ENCODE measurements at regions not wholly inside any gene's neighbourhood (a gene's known extent, or its start where the extent isn't known, plus 50 kb on each side); places are given as distances from the start of the nearest gene placed in this dataset.
"Not testable (repeated sequence)": the region's sequence is repeated elsewhere in the genome, so short reads cannot be mapped to it uniquely, and the experiment has no call there.

DNA sequence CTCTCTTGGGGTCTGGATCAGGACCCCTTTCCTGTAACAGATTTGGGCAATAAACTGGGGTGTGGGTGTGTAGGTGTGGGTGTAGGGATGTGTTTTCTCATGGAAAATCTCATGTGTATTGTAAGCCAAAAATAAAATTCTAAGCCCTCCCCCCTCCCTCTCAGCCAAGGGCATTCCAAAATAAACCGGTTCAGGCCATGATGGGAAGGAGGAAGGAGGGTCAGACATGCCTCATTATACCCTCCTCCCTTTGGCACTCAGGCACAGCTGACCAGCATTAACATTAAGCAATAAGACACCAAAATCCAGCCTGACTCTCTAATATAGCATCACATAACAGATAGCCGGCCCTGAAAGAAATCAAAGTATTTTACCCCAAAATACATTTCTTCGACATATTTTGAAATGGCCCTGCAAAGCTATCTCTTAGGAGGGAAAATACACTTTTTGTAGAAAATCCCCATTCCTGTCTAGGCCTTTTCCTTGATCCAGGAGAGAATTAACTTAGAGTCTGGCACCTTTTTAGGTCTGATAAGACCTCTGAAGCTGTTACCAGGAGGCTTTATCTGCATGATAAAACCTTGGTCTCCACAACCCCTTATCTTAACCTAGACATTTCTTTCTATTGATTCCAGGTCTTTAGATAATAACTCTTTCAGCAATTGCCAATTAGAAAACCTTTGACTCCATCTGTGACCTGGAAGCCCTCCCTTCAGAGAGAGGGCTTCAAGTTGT, 128.7 kb upstream of the COL5A2 start:
- no peak for DNase-seq (ENCODE audit: low read depth in 2 of 2)

DNA sequence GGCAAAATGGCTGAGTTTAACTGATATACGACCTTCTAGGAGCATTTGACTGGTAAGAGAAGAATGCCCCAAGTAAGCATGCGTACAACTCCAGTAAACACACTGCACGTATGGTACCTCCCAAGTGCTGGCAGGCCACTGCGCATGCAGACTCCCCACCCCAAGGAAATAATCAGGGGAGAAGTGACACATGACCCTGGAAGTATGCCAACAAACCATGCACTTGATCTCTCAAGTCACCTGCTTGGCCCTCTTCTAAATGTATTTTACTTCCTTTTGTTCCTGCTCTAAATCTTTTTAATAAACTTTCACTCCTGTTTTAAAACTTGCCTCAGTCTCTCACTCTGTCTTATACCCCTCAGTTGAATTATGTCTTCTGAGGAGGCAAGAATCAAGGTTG, 129.8 kb upstream of the COL5A2 start:
- no peak for DNase-seq (ENCODE audit: low read depth in 2 of 2)

DNA sequence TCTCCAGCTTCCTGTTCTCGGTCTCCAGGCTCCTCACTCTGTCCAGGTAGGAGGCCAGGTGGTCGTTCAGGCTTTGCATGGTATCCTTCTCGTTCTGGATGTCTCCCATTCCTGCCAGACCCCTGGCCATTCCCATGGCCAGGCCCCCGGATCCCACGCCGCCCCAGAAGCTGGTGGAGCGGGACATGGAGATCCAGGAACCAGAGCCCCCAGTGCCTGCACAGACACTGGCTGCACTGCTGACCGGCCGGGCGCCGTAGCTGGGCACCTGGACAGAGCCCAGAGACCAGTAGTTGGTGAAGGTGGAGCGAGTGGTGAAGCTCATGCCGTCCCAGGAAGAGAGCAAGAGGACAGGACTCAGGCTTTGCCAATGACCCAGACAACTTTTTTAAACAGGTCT, 129.1 kb upstream of the WDR75 start:
- no peak for DNase-seq (ENCODE audit: low read depth in 2 of 2)

DNA sequence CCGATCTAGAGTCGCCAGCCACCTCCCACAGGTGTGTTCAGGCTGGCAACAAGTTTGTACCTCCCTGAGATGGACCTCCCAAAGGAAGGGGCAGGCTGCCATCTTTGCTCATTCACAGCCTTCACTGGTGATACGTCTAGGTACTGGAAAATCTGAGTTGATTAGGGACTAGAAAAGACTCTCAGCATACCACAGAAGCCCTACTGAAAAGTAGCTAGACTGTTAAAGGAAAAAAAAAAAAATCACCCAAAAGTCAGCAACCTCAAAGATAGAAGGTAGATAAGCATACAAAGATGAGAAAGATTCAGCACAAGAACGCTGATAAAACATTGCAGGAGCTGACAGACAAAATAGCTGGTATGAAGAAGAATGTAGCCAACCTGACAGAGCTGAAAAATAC, 128.6 kb upstream of the WDR75 start:
- DNase-seq (ENCODE audit: low read depth in 2 of 2): no peak

DNA sequence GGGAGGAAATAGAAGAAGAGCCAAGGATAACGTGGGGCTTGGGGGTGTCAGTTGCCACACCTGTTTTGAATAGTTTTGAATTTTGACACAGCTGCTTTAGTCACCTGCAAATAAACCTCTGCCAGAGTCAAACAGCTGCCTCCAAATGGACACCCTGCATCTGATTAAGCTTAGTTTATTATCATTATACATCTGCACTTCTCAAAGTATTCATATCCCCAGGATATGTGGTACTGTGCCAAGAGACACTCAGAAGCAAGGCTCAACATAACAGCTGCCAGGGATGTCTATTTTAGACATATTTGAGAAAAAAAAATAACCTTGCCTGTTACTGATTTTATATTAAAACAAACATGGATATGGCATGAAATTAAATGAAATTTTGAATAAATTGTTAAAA, 122.5 kb upstream of the WDR75 start:
- DNase-seq (ENCODE audit: low read depth in 2 of 2): no peak

DNA sequence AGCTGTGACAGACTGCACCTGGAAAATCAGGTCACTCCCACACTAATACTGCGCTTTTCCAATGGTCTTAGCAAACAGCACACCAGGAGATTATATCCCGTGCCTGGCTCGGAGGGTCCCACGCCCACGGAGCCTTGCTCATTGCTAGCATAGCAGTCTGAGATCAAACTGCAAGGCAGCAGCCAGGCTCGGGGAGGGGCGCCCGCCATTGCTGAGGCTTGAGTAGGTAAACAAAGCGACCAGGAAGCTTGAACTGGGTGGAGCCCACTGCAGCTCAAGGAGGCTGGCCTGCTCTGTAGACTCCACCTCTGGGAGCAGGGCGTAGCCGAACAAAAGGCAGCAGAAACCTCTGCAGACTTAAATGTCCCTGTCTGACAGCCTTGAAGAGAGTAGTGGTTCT, 121.8 kb upstream of the WDR75 start:
- DNase-seq (ENCODE audit: low read depth in 2 of 2): not testable (repeated sequence)

DNA sequence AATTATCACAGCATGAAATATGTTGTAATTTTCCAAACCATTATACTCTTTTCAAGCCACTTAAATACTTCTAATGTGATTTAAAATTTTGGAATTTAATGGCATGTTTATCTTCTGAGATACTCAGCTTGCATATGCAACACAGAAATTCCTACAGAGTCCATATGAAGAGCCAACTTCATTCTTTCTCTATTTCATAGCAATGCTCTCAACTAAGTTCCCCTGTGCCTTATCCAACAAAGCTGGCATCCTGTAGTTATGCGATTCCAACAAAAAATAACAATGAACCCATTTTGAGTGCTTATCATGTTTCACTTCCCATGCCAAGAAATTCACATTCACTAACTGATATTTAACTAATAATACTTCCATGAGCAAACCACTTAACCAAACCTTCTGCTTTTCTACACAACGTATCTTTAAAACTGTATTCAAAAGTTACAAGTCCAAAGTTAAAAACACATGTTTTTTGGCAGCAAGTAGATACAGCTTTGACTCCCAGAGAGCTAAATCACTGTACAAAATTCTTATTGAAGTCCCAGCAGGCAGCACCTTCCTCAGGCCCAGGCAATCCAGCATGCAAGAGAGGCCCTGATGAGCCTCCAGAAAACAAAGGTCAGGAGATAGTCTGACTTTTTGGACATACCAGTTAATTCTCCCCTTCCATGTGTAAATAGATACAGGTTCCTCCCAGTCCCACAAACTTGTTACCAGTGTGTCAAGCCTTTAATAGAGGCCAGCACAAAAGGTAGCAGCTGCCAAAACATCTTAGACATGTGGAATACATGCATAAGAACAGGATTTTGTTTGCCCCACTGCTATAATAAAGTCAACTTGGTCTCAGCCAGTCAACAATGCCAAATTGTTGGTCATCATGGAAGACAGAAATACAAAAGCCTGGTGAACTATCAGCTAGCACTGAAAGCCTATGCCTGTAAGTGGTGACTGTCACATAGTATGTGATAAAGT, 113.1 kb upstream of the WDR75 start:
- peak; percentile 76 to 77 for DNase-seq (ENCODE audit: low read depth in 2 of 2)

DNA sequence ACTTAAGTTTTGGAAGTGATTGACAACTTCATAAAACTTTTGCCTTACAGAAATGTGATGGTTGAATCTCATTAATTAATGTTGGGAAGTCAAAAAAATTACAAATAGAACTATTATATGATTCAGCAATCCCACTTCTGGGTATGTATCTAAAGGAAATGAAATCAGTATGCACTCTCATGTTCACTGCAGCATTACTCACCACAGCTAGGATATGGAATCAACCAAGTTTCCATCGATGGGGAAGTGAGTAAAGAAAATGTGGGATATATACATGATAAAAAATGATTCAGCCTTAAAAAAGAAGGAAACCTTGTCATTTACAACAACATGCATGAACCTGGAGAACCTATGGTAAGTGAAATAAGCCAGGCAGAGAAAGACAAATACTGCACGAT, 112.4 kb upstream of the WDR75 start:
- peak; percentile 47 to 49 for DNase-seq (ENCODE audit: low read depth in 2 of 2)

DNA sequence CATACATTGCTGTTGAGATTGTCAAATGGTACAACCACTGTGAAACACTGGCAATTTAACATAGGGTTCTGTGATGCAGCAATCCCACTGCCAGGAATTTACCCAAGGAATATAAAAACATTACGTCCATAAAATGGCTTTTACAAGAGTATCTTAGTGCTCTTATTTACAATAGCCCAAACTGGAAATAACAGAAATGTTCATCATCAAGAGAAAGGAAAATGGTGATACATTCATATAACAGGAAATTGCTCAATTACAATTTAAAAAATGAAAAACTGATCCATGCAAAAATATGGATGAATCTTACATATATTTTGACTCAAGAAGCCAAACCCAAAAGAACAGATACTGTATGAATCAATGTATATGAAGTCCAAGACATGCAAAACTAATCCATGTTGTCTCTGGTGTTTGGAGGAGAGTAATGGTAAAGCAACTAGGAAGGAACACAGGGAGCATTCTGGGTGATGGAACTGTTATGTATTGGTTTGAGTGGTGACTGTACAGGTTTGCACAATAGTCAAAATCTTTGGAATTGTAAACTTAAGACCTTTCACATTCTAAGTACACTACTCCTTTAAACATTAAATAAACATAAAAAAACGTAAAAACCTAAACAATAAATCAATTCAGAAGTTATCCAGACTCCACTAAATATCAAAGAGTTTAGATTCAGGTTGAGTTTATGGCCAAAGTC, 104.8 kb upstream of the WDR75 start:
- no peak for DNase-seq (ENCODE audit: low read depth in 2 of 2)

DNA sequence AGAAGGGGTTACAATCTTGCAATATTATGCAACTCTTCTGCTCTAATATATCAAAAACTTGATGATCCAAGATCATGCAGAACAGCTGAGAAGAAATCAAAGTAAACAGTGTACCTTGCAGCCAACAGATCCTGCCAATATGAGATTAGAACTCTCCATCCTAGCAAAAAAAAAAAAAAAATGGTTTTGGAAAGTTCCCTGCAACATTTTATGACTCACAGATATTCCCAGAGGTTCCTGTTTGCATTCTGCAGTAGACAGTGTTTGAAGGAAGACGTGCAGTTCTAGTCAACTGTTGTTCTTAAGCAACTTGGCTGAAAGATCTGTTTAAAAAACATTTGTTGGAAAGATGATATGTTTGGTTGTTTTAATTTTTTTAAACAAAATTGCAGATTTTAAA, 103.6 kb upstream of the WDR75 start:
- DNase-seq (ENCODE audit: low read depth in 2 of 2): peak; percentile 55

DNA sequence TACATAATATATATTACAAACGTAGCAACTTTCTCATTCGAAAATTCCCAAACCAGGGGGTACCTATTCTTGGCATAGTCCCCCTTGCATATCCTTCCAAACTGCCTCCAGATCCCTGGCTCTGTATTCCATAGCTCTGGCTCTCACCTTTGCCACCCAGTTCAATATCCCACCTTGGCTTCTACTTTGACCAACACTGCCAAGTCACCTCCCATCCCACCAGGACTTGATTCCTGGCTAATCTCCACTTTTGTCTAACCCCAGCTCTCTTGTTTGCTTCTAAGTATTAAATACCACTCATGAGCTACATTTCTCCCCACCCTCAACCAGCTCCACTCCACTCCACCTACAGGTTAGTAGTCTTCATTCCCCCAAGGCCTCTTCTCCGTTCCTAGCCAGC, 103.2 kb upstream of the WDR75 start:
- DNase-seq (ENCODE audit: low read depth in 2 of 2): no peak

DNA sequence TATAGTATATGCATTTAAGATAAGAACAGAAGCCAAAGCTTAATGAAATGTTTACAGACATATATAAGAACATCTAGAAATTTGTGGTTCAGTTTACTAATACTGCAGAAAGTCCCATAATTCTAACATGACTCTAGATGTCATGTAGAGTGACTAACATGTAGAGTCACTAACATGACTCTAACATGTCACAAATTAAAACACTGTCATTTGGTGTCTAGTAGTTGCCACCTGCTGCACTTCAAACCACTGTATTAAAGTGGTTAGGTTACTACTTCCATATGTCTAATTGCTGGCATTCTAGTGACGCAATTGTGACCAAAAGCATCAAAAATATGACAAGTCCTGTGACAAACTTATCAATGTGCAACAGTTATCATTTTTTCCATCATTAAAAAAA, 100.2 kb upstream of the WDR75 start:
- no peak for DNase-seq (ENCODE audit: low read depth in 2 of 2)

DNA sequence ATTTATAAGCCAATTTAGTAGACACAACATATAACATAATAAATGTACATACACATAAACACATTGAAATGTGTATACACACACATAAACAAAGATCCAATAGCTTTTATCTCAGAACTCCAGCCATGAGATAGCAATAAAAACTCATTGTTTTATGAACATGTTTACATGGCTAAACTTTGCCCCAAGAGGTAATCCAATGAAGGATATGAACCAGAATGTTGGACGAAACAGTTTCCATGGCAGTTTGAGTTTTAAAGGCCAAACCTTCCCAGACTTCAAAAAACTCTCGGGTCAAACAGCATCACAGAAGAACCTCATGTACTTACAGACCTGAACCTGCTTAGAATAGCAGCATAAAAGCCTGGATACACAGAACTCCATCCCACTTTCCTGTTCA, 97.2 kb upstream of the WDR75 start:
- DNase-seq (ENCODE audit: low read depth in 2 of 2): no peak

DNA sequence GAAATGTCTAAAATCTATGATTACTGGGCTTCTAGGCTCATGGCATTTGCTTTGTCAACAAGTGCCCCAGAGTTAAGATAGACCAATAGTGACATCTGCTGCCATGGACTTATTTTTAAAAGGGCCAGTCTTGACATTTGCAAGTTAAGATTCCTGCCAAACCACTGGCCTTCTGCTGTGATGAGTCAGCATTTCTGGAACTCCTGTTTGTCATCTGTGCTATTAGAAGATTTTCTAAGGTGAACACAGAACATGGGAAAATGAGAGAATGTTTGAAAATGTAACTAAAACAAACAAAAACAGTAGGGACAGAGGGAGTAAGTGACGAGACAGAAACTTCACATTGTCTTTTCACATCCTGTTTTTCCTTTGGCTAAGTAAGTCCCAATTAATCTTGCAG, 93.7 kb upstream of the WDR75 start:
- peak; percentile 92 to 93 for DNase-seq (ENCODE audit: low read depth in 2 of 2)

DNA sequence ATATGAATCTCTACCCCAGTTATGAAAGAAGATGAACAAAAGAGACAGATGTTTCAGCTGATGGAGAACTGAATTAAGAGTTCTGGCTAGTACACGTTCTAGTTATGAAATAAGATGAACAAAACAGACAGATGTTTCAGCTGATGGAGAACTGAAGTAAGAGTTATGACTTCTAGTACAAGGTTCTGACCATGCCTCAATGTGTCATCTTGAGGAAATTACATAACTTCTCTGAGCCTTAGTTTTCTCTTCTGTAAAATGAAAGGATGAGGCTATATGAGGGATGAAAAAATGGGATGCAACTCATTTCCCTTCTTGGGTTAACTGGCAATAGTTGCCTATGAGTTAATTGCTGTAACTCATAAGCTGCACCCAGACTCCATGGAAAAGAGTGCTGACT, 92.9 kb upstream of the WDR75 start:
- no peak for DNase-seq (ENCODE audit: low read depth in 2 of 2)

DNA sequence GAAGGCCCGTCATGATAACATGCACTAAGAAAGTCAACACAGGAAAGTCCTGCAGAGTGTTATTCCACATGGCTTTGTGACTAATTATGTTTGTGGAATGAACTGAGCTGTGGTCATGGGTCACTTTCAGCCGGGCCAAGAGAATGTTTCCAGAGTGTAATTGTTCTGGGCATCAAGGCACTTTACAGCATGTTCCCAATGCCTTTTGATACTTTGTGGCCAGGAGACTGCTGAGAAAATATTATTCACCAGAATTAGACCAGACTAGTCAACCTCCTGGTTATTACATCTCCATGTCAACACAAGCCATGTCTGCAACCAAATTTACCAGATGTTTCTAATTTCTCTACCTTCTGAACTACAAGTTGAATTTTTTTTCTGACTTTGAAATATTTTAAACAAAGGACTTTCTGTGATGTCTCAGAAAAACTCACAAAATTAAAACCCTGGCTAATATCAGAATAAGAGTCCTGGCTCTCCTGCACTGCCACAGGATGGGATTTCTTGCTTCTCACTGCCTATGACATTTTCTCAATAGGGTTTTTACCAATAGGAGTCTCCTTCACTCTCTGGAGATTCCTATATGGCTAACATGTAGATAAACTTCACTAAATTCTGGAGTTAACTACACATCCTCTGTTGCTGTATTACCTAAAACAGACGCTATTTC, 90.6 kb upstream of the WDR75 start:
- peak; percentile 86 to 90 for DNase-seq (ENCODE audit: low read depth in 2 of 2)

DNA sequence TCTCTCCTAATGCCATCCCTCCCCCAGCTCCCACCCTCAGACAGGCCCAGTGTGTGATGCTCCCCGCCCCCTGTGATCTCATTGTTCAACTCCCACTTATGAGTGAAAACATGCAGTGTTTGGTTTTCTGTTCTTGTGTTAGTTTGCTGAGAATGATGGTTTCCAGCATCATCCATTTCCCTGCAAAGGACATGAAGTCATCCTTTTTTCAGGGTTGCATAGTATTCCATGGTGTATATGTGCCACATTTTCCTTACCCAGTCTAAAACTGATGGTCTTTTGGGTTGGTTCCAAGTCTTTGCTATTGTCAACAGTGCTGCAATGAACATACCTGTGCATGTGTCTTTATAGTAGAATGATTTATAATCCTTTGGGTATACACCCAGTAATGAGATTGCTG, 89.3 kb upstream of the WDR75 start:
- not testable (repeated sequence) for DNase-seq (ENCODE audit: low read depth in 2 of 2)

DNA sequence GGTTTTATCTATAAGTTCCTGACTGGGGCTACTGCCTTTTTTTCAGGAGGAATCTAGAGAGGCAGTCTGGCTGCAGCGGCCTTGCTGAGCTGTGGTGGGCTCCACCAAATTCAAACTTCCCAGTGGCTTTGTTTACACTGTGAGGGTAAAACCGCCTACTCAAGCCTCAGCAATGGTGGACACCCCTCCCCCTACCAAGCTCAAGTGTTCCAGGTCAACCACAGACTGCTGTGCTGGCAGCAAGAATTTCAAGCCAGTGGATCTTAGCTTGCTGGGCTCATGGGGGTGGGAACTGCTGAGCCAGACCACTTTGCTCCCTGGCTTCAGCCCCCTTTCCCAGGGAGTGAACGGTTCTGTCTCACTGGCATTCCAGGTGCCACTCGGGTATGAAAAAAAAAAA, 83.9 kb upstream of the WDR75 start:
- DNase-seq (ENCODE audit: low read depth in 2 of 2): not testable (repeated sequence)

DNA sequence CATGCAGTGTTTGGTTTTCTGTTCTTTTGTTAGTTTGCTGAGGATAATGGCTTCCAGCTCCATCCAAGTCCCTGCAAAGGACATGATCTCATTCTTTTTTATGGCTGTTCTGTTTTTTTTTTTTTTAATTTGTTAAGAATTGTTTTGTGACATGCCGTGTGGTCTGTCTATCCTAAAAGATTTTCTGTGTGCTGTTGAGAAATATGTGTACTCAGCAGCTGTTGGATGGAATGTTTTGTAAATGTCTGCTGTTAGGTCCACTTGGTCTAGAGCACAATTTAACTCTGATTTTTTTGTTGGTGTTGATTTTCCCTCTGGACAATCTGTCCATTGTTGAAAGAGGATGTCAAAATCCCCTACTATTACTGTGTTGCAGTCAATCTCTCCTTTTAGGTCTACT, 80.4 kb upstream of the WDR75 start:
- DNase-seq (ENCODE audit: low read depth in 2 of 2): no peak

DNA sequence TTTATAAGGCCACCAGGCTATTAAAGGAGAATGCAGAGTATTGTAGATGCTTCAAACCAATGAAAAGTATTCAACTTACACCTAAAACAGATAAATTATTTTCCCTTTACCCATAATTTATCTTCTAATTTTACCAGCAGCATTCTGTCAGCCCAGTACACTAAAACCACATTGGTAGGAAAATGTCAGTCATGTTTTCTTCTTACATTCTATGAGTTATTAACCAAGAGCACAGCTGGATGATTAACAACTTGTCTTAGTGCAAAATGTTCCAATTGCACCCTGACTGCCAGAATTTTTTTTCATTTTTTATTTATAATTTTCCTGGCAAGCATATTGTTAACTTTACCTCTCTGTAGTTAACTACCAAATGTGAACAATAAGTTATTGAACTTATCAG, 79.0 kb upstream of the WDR75 start:
- no peak for DNase-seq (ENCODE audit: low read depth in 2 of 2)

DNA sequence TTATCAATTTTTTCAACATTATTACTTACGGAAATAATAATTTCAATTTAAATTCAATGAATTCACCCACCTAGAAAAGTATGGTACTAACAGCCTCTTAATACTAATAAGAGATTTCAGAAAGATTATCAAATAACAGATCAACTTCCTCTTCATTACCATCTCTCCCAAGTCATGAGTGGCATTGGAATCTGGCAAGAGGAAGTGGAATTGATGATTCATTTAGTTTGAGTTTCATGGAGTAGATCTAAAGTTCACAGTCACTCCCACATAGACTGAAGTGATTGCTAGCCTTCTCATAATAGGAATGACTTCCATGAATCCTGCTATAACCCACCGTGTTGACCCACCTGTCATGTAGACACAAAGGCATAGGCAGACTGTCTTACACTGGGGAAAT, 77.7 kb upstream of the WDR75 start:
- no peak for DNase-seq (ENCODE audit: low read depth in 2 of 2)

DNA sequence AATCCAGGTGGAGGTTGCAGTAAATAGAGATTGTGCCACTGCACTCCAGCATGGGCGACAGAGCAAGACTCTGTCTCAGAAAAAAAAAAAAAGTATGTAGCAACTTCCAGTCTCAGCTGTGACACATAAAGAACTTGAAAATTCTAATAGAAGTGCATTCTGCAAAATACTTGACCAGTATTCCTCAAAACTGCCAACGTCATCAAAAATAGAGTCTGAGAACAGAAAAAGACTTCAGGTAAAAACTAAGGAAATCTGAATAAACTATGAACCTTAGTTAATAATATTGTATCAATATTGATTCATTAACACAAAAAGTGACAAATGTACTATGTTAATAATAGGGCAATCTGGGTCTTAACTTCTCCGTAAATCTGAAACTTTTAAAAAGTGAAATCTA, 76.7 kb upstream of the WDR75 start:
- DNase-seq (ENCODE audit: low read depth in 2 of 2): no peak

All from fibroblast of skin of left quadriceps (primary cell).